ENCODE measurements at regions not wholly inside any gene's neighbourhood (a gene's known extent, or its start where the extent isn't known, plus 50 kb on each side); places are given as distances from the start of the nearest gene placed in this dataset.
"Not testable (repeated sequence)": the region's sequence is repeated elsewhere in the genome, so short reads cannot be mapped to it uniquely, and the experiment has no call there.

DNA sequence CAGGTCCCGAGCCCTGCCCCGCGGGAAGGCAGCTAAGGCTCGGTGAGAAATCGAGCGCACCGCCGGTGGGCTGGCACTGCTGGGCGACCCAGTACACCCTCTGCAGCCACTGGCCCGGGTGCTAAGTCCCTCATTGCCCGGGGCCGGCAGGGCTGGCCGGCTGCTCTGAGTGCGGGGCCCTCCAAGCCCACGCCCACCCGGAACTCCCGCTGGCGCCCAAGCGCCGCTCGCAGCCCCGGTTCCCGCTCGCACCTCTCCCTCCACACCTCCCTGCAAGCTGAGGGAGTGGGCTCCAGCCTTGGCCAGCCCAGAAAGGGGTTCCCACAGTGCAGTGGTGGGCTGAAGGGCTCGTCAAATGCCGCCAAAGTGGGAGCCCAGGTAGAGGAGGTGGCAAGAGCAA, 63.2 kb upstream of the IER3 start:
- DNase-seq (ENCODE audit: low read depth in 3 of 3, low spot score in 2 of 3): not testable (repeated sequence)

DNA sequence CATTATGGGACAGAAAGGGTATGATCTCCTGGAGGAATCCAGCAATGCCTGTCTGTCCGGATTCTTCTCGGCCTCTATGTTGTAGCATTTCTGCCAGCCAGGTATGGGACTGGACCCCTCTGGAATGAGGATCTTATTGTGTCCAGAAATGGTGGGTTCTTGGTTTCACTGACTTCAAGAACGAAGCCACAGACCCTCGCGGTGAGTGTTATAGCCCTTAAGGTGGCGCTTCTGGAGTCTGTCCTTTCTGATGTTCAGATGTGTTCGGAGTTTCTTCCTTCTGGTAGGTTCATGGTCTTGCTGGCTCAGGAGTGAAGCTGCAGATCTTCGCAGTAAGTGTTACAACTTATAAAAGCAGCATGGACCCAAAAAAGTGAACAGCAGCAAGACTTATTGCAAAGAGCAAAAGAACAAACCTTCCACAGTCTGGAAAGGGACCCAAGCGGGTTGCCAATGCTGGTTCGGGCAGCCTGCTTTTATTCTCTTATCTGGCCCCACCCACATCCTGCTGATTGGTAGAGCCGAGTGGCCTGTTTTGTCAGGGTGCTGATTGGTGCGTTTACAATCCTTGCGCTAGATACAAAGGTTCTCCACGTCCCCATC, 62.3 kb upstream of the IER3 start:
- DNase-seq (ENCODE audit: low read depth in 3 of 3, low spot score in 2 of 3): no peak

DNA sequence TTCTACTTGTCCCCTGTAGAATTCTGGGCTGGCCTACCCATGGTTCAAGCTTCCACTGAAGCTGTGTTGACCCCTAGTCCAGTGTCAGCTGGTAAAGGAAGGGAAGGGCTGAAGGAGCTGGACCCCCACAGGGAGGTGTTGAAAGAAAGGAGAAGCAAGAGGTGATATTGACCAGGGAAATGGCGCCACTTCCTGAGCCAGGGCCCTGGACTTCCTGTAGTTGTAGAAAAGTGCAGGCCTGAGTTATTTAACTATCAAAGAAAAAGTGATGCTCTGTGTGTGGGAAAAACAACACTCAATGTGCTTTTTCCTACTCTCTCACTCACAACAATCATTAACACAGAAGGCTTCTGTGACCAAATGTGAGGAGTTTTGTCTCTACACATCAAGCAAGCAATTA, 60.0 kb upstream of the IER3 start:
- DNase-seq (ENCODE audit: low read depth in 3 of 3, low spot score in 2 of 3): no peak

DNA sequence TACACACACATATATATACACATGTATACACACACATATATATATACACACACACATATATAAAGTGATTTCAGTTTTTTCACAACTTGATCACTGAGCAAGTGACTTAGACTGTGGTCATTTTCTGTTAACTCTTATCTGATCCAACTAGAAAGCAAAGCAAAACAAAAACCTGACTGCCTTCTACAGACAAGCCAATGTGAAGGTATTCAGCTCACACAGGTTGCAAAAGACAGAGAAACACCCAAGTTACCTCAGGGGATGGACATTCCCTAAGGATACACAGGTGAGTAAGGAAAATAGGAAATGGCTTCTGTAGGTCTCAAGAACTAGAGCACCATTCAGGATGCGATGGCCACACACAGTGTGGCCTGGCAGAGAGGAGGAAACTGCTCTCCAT, 58.4 kb upstream of the IER3 start:
- no peak for DNase-seq (ENCODE audit: low read depth in 3 of 3, low spot score in 2 of 3)

DNA sequence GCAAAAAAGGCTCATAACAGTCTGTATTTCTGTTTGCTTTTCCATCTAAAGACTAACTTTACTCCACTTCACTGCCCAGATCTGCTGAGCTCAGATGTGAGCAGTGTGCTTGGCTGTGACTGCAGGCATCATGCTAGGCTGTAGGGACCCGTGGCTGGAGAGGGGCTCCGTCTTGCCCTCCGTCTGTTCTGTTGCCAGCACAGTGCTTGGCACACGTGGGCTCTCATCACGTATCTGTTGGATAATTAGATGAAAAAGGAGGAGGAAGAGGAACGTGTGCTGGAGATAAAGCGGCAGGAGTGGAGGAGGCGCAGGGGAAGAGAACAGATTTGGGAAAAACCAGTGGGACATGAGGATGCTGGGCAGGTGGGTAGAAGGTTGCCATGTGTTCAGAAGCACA, 57.6 kb upstream of the IER3 start:
- DNase-seq (ENCODE audit: low read depth in 3 of 3, low spot score in 2 of 3): no peak

DNA sequence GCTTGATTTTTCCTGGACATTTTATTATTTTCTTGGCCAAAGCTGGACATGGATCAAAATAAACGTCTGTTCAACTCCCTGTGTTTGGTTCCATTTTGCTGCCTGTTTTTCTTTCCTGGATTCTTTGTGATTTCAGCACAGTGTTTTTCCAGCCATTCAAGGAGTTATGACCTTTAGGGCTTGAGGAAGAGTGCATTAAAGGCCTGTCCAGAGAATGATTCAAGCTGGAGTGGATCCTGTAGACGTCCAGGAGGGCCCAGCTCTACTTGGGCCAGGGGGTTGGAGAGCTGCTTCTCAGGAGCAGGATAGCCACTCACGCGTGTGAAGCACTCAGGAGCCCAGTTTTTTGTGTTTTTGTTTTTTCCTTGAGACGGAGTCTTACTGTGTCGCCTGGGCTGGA, 56.5 kb upstream of the IER3 start:
- no peak for DNase-seq (ENCODE audit: low read depth in 3 of 3, low spot score in 2 of 3)

DNA sequence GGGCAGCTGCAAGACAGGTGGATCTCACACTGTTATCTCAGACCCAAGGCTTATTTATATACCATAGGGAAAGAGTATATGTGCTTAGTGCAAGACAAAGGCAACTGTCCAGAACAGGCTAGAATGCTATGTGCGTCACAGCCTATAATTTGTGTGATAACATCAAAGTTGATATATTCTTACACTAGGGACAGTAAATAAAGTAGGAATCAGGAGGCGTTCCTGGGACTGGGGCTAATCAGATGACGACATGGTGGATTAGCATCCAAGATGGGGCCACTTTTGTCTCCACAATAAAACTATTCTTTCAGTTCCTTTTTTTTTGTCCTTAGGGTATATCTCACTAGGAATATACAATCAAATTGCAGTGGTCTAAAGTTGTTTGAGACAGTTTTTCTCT, 54.9 kb upstream of the IER3 start:
- DNase-seq (ENCODE audit: low read depth in 3 of 3, low spot score in 2 of 3): no peak

DNA sequence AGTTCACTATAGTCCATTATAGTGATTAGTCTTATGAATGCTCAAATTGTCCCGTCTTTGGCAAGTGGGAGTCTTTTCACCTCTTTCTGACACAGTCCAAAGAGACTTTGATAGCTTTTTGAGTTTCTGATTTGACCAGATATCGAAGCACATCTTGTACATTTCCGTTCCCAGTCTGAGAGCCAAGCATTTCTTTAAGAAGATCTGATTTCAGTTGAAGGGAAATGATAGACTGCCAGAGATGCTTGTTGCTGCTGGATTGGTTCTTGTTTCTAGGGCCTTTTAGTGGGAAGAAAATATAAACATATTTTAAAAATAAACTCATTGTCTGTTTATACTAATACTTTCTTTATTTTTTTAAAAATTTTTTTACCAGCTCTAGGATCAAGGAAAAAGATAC, 54.1 kb upstream of the IER3 start:
- DNase-seq (ENCODE audit: low read depth in 3 of 3, low spot score in 2 of 3): no peak

DNA sequence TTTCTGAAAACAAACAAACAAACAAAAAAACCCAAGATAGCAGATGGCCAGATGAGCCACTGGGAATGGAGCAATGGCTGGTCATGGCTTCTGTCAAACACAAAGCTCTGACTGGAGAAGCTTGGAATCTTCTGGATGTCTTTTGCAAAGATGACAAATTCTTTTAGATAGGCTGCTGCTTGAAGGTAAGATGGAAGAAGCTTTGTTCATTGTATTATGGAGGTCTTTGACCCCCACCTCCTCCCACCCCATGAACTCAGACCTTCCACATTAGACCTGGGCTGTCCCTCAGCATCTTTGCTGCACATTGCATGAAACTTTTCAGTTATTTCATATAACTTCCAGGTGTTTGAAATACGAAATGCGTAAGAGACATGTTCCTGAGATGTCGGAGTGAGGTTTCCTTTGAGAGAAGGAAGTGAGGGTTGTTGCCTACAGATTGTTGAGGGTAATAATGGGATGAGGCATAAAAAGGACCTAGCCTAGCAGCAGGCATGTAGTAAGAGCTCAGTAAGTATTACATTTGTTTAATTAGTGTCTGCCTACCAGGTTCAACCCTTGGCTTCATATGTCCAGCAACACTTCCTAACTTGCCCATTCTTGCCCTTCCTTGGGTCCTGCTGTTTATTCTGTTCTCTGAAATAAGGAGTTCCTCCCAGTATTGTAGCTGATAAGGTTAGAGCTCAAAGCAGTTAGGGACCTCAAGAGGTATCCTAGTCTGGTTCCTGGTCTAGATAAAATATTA, 51.4 kb upstream of the IER3 start:
- no peak for DNase-seq (ENCODE audit: low read depth in 3 of 3, low spot score in 2 of 3)

Data from right renal cortex interstitium (tissue), 3 donors.